NOMO-1 treated with dmso at 0.1 percent for 144 hours (cell line): ENCODE measurements at regions not wholly inside any gene's neighbourhood (a gene's known extent, or its start where the extent isn't known, plus 50 kb on each side); places are given as distances from the start of the nearest gene placed in this dataset.
"Not testable (repeated sequence)": the region's sequence is repeated elsewhere in the genome, so short reads cannot be mapped to it uniquely, and the experiment has no call there.

Source experiments
- DNase-seq: peaks from one replicate; lab custom pipeline; 2025; ENCODE audit not compliant: unreplicated experiment; lab: John Stamatoyannopoulos, UW

GRCh38 chr6:128598571-128598970, 78.2 kb upstream of the PTPRK start:
- no peak for DNase-seq

- no peak for DNase-seq
These were observed 77.6 kb upstream of the PTPRK start for GRCh38 chr6:128597956-128598355.

DNA sequence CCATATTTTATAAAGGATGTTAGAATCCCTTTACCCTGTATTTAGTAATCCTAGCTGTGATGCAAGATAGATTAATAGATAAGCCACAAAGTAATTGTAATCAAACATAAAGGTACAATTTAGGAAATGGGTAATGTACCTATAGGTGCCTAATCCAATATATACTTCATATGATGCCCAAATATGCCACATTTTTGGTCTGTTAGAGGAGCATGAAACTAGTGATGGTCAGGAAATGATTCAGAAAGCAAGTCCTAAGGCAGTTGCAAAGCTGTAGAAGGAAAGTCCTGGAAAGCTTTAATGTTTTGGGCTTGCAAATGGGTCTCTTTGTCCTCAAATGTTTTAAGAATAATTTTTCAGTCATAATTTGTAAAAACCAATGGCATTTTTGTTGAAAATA, 76.6 kb upstream of the PTPRK start:
- no peak for DNase-seq

- DNase-seq = no peak
These were observed 75.1 kb upstream of the PTPRK start for GRCh38 chr6:128595544-128595943.

GRCh38 chr6:128586095-128586494, 65.7 kb upstream of the PTPRK start:
- DNase-seq = no peak

DNA sequence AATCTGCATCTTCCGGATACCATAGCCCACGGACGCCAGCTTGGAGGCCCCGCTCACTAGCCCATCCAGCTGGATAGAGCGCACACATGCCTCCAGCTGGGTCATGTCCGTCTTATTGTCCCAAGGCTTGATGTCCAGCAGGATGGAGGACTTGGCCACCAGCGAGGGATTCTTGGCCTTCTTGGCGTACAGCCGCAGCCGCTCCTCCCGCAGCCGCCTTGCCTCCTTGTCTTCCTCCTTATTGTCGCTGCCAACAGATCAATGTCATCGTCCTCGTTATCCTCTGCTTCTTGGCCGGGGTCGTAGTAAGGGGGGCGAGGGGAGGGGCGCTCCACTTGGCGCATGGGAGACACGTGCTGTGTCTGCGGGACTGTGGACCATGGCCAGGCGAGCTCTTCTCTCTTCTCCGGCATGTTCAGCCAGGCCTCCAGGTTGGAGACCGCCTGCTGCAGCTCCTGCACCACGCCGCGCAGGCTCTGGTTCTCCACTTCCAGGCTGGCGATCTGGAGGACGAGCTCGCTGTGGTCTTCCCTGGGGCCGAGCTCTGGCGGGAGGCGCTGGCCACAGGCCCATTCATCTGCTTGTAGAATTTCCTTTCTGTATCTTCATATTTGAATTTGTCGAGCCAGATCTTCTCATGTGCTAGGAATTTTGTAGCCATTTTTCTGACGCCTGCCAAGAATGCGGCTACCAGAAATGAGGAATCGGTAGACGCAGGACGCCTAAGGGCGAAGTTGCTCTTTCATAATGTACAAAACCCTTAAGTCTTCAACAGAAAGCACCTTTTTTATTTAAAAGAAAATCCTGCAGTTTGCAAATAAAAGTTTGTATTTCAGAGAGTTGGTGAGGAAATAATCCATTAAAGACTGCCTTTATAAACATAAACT, 60.1 kb upstream of the PTPRK start:
- DNase-seq = no peak

- DNase-seq = not testable (repeated sequence)
These were observed 54.9 kb upstream of the PTPRK start for GRCh38 chr6:128575254-128575653.

GRCh38 chr6:128574402-128574801, 54.0 kb upstream of the PTPRK start:
- DNase-seq = no peak

DNA sequence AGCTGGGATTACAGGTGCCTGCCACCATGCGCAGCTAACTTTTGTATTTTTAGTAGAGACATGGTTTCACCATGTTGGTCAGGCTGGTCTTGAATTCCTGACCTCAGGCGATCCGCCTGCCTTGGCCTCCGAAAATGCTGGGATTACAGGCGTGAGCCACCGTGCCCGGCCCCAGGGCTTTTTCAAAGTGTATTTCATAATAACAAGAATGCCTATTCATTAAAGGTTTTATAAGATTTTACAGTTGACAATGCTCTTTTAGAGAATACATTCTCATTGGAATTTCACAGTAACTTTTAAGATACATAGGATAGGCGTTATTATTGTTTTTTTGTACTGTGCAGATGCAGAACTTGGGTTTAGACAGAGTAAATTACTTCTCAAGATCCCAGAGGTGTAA, 52.6 kb upstream of the PTPRK start:
- DNase-seq = no peak

- no peak for DNase-seq
These were observed 51.9 kb upstream of the PTPRK start for GRCh38 chr6:128572294-128572693.

- DNase-seq = no peak
These were observed 50.3 kb upstream of the PTPRK start for GRCh38 chr6:128570680-128571063.

- no peak for DNase-seq
These were observed 49.6 kb upstream of the PTPRK start for GRCh38 chr6:128569732-128570679.
